ENCODE measurements at regions not wholly inside any gene's neighbourhood (a gene's known extent, or its start where the extent isn't known, plus 50 kb on each side); places are given as distances from the start of the nearest gene placed in this dataset.

DNA sequence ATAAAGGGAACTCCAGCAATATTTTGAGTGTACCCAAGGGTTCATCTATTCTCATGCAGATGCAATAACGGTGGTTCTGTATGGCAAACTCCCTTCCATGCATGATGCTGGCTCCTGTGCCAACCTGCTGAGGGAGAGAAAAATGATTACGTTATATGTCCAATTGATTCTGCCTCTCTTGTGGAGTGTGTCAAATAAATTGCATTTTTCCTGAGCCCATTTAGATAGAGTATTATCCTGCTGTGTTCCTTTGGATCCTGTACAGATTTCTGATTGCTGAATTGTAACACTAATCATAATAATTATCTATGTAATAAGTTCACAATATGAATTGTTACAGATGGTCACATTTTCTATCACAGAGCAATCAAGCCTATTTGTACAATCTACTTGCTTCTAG is 821.7 kb downstream of the C4orf33 start:
- TF ChIP-seq, protein P1, sequence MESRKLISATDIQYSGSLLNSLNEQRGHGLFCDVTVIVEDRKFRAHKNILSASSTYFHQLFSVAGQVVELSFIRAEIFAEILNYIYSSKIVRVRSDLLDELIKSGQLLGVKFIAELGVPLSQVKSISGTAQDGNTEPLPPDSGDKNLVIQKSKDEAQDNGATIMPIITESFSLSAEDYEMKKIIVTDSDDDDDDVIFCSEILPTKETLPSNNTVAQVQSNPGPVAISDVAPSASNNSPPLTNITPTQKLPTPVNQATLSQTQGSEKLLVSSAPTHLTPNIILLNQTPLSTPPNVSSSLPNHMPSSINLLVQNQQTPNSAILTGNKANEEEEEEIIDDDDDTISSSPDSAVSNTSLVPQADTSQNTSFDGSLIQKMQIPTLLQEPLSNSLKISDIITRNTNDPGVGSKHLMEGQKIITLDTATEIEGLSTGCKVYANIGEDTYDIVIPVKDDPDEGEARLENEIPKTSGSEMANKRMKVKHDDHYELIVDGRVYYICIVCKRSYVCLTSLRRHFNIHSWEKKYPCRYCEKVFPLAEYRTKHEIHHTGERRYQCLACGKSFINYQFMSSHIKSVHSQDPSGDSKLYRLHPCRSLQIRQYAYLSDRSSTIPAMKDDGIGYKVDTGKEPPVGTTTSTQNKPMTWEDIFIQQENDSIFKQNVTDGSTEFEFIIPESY (IDR thresholded peaks at IDR 0.05): no peak
- TF ChIP-seq HNF4G (IDR thresholded peaks at IDR 0.05): no peak
- TF ChIP-seq RAD21 (IDR thresholded peaks at IDR 0.05): no peak
- TF ChIP-seq, protein P2, sequence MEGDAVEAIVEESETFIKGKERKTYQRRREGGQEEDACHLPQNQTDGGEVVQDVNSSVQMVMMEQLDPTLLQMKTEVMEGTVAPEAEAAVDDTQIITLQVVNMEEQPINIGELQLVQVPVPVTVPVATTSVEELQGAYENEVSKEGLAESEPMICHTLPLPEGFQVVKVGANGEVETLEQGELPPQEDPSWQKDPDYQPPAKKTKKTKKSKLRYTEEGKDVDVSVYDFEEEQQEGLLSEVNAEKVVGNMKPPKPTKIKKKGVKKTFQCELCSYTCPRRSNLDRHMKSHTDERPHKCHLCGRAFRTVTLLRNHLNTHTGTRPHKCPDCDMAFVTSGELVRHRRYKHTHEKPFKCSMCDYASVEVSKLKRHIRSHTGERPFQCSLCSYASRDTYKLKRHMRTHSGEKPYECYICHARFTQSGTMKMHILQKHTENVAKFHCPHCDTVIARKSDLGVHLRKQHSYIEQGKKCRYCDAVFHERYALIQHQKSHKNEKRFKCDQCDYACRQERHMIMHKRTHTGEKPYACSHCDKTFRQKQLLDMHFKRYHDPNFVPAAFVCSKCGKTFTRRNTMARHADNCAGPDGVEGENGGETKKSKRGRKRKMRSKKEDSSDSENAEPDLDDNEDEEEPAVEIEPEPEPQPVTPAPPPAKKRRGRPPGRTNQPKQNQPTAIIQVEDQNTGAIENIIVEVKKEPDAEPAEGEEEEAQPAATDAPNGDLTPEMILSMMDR (IDR thresholded peaks at IDR 0.05; ENCODE audit: low read depth, low read length, missing input control): no peak
- TF ChIP-seq FOXA2 (IDR thresholded peaks at IDR 0.05): no peak
- no peak for TF ChIP-seq TAF1 (conservative IDR thresholded peaks at IDR 0.05)
- no peak for TF ChIP-seq YY1 (IDR thresholded peaks at IDR 0.05)
- H3K27me3 ChIP-seq (ENCODE audit: control insufficient read depth in 4 of 4, insufficient read depth in 4 of 4, low read length in 3 of 4): no peaks in the 10 kb centered on the region
- H3K9me3 ChIP-seq (ENCODE audit: control insufficient read depth in 4 of 4, low read length in 3 of 4): no peaks in the 10 kb centered on the region
- no peak overlapping the region for H3K9ac ChIP-seq (ENCODE audit: low read depth in 1 of 2, low read length in 2 of 2)
- no peaks in the 10 kb centered on the region for H3K36me3 ChIP-seq (ENCODE audit: control insufficient read depth in 4 of 4, insufficient read depth in 3 of 4, low read depth in 1 of 4, low read length in 3 of 4)
- no peak overlapping the region for H3K4me3 ChIP-seq (ENCODE audit: low read depth in 1 of 3, low read length in 3 of 3)
- 80% methylated on average over 2 of the region's 2 CpGs for WGBS
- no peak for DNase-seq (ENCODE audit: low spot score)
- H3K27ac ChIP-seq (ENCODE audit: low read depth in 1 of 2, low read length in 2 of 2): no peak overlapping the region
- H3K4me1 ChIP-seq (ENCODE audit: control insufficient read depth in 4 of 4, insufficient read depth in 4 of 4, low read length in 3 of 4): no peaks in the 10 kb centered on the region

DNA sequence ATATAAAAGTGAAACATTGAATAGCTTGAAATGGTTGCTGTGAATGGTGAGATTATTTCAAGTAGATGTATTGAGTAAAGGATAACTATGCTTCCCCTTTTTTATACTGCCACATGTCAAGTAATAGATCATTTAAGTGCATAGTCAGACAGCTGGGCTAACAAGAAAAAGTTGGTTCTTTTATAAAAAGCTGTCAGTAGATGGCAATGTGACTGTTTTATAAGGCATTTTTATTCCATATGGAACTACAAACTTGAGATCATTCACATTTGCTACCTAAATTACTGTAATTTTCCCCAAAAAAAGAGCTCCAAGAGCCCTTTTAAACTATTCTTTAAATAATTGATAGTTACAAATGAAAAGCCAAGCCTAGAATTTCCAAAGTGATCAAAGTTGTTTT is 831.0 kb downstream of the C4orf33 start:
- no peaks in the 10 kb centered on the region for H3K36me3 ChIP-seq (ENCODE audit: control insufficient read depth in 4 of 4, insufficient read depth in 3 of 4, low read depth in 1 of 4, low read length in 3 of 4)
- H3K9me3 ChIP-seq (ENCODE audit: control insufficient read depth in 4 of 4, low read length in 3 of 4): no peaks in the 10 kb centered on the region
- no peaks in the 10 kb centered on the region for H3K4me1 ChIP-seq (ENCODE audit: control insufficient read depth in 4 of 4, insufficient read depth in 4 of 4, low read length in 3 of 4)
- H3K27ac ChIP-seq (ENCODE audit: low read depth in 1 of 2, low read length in 2 of 2): no peak overlapping the region
- no peaks in the 10 kb centered on the region for H3K27me3 ChIP-seq (ENCODE audit: control insufficient read depth in 4 of 4, insufficient read depth in 4 of 4, low read length in 3 of 4)
- H3K9ac ChIP-seq (ENCODE audit: low read depth in 1 of 2, low read length in 2 of 2): no peak overlapping the region
- DNase-seq (ENCODE audit: low spot score): no peak
- H3K4me3 ChIP-seq (ENCODE audit: low read depth in 1 of 3, low read length in 3 of 3): no peak overlapping the region
- TF ChIP-seq, protein P2 (IDR thresholded peaks at IDR 0.05; ENCODE audit: low read depth, low read length, missing input control): peak; percentile 20
- TF ChIP-seq HNF4G (IDR thresholded peaks at IDR 0.05) (no peak), RAD21 (IDR thresholded peaks at IDR 0.05) (peak; percentile 72 to 75)

DNA sequence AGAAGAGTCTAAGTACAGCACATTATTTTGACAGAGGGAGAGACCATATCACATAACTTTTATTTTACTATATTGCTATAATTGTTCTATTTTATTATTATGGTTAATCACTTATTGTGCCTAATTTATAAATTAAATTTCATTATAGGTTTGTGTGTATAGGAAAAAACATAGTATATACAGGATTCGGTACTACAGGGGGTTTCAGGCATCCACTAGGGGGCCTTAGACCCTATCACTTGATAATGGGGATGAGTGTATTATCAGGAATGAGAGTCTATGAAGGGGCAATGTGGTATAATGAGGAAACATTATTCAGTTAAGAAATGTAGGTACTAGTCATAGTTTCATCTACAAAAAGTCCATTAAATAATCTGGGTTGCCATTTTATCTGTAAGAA is 833.1 kb downstream of the C4orf33 start:
- Histone ChIP-seq H3K27ac (ENCODE audit: low read depth in 1 of 2, low read length in 2 of 2) (no peak overlapping the region), H3K27me3 (ENCODE audit: control insufficient read depth in 4 of 4, insufficient read depth in 4 of 4, low read length in 3 of 4) (no peaks in the 10 kb centered on the region), H3K36me3 (ENCODE audit: control insufficient read depth in 4 of 4, insufficient read depth in 3 of 4, low read depth in 1 of 4, low read length in 3 of 4) (no peaks in the 10 kb centered on the region), H3K4me3 (ENCODE audit: low read depth in 1 of 3, low read length in 3 of 3) (no peak overlapping the region), H3K9me3 (ENCODE audit: control insufficient read depth in 4 of 4, low read length in 3 of 4) (no peaks in the 10 kb centered on the region), H3K9ac (ENCODE audit: low read depth in 1 of 2, low read length in 2 of 2) (no peak overlapping the region), H3K4me1 (ENCODE audit: control insufficient read depth in 4 of 4, insufficient read depth in 4 of 4, low read length in 3 of 4) (no peaks in the 10 kb centered on the region)
- WGBS: 51% methylated on average over 1 of the region's 1 CpG
- TF ChIP-seq FOXA2 (IDR thresholded peaks at IDR 0.05): no peak
- TF ChIP-seq HNF4G (IDR thresholded peaks at IDR 0.05): no peak
- TF ChIP-seq, protein P2 (IDR thresholded peaks at IDR 0.05; ENCODE audit: low read depth, low read length, missing input control): peak; percentile 40
- TF ChIP-seq, protein P3, sequence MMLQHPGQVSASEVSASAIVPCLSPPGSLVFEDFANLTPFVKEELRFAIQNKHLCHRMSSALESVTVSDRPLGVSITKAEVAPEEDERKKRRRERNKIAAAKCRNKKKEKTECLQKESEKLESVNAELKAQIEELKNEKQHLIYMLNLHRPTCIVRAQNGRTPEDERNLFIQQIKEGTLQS (IDR thresholded peaks at IDR 0.05): no peak
- peak; percentile 80 to 83 for TF ChIP-seq RAD21 (IDR thresholded peaks at IDR 0.05)
- no peak for TF ChIP-seq GABPA (IDR thresholded peaks at IDR 0.05 in 1 of 2, conservative IDR thresholded peaks at IDR 0.05 in 1 of 2)
- TF ChIP-seq EGR1 (IDR thresholded peaks at IDR 0.05; ENCODE audit: low read depth in 2 of 2): no peak
- DNase-seq (ENCODE audit: low spot score): no peak
